HCT116 (cell line): ENCODE measurements at regions not wholly inside any gene's neighbourhood (a gene's known extent, or its start where the extent isn't known, plus 50 kb on each side); places are given as distances from the start of the nearest gene placed in this dataset.

ENCODE experiments used
- ATAC-seq: fragments of 200-7000 bp; cut with Tn5 transposase; 2 replicates; pipeline ENCODE4 v1.9.1; 2020; ENCODE audit warnings: mild to moderate bottlenecking, moderate library complexity
- BruUV-seq: library from RNA; stranded (reverse); fragments of 400-500 nt; replicated peaks from 2 replicates; lab custom pipeline; 2021; lab: Mats Ljungman, UMichigan
- CTCF ChIA-PET: fragments of 300-600 bp; sonication (Branson Sonifier 250); formaldehyde crosslinking; loops from one replicate; lab custom pipeline; 2021; ENCODE audit warnings: antibody characterized with exemption; lab: Charles Lee
- POLR2A ChIA-PET: fragments of 300-600, 350-600 bp; sonication (Branson Sonifier 250); formaldehyde crosslinking; loops from one replicate; lab custom pipeline; 2021; ENCODE audit warnings: antibody characterized with exemption; lab: Charles Lee
- RAD21 ChIA-PET, 2 experiments: fragments of 300-600 bp; sonication (Branson Sonifier 250); formaldehyde crosslinking; loops; one replicate each; lab custom pipeline; 2023; ENCODE audit warnings: low total read pairs in 2 of 2; ENCODE audit not compliant: uncharacterized antibody in 2 of 2, unreplicated experiment in 2 of 2, low non-redundant PET in 1 of 2; lab: Charles Lee
- DNase-seq: peaks from one replicate; pipeline ENCODE4 v3.0.0-alpha.2; 2010; ENCODE audit warnings: low read depth, low spot score
- H2AFZ ChIP-seq: fragments of 200-600 bp; shearing (Covaris generic), sonication (generic); 2 replicates; pipeline ENCODE4 v1.6.1; 2017; ENCODE audit warnings: low read depth, mixed run types, mixed read lengths, antibody characterized with exemption, low read length; ENCODE audit not compliant: poor library complexity, severe bottlenecking
- H3K27ac ChIP-seq: 2 replicates; pipeline ENCODE4 v1.5.1; 2012; ENCODE audit warnings: low read depth, low read length
- H3K27me3 ChIP-seq: fragments of 200-600 bp; sonication (generic); 2 replicates; pipeline ENCODE4 v1.6.1; 2016; ENCODE audit warnings: mixed run types, low read length, mixed read lengths; ENCODE audit not compliant: insufficient read depth
- H3K36me3 ChIP-seq, 2 experiments: fragments of 200-500 bp in 1 of 2; fragments of 200-600 bp in 1 of 2; sonication (Bioruptor generic) in 1 of 2; sonication (generic) in 1 of 2; 2 replicates each; pipeline versions ENCODE4 v1.5.1 to v1.6.1; 2014 to 2016; ENCODE audit warnings: low read length in 2 of 2, inconsistent platforms in 1 of 2, mixed read lengths in 1 of 2, mixed run types in 1 of 2; ENCODE audit not compliant: insufficient read depth in 2 of 2, control insufficient read depth in 1 of 2
- H3K4me1 ChIP-seq, 2 experiments: fragments of 200-600 bp in 1 of 2; sonication (generic) in 1 of 2; 2 replicates each; pipeline versions ENCODE4 v1.5.1 to v1.6.1; 2012 to 2017; ENCODE audit warnings: low read length in 2 of 2, inconsistent platforms in 1 of 2, mild to moderate bottlenecking in 1 of 2, mixed read lengths in 1 of 2, mixed run types in 1 of 2, moderate library complexity in 1 of 2; ENCODE audit not compliant: insufficient read depth in 2 of 2, control insufficient read depth in 1 of 2
- H3K4me2 ChIP-seq: fragments of 200-600 bp; sonication (generic); 2 replicates; pipeline ENCODE4 v1.6.1; 2017; ENCODE audit warnings: mixed run types, low read length, mixed read lengths
- H3K4me3 ChIP-seq, 2 experiments: fragments of 200-600 bp in 1 of 2; sonication (generic) in 1 of 2; replicated peaks in 1 of 2; 2 replicates each; pipeline ENCODE4 v1.5.1; 2011 to 2016; ENCODE audit warnings: low read length in 2 of 2, control low read depth in 1 of 2, low read depth in 1 of 2, mild to moderate bottlenecking in 1 of 2, mixed read lengths in 1 of 2, mixed run types in 1 of 2
- H3K79me2 ChIP-seq: fragments of 200-600 bp; sonication (generic); 2 replicates; pipeline ENCODE4 v1.6.1; 2017; ENCODE audit warnings: mild to moderate bottlenecking, mixed run types, low read length, moderate library complexity, mixed read lengths; ENCODE audit not compliant: insufficient read depth
- H3K9ac ChIP-seq: fragments of 200-600 bp; sonication (generic); 2 replicates; pipeline ENCODE4 v1.6.1; 2016; ENCODE audit warnings: low read length, mixed read lengths
- H3K9me2 ChIP-seq: fragments of 200-600 bp; sonication (generic), shearing (Covaris generic); 2 replicates; pipeline ENCODE4 v1.6.1; 2017; ENCODE audit warnings: mixed run types, mild to moderate bottlenecking, moderate library complexity; ENCODE audit not compliant: insufficient read depth
- H3K9me3 ChIP-seq, 2 experiments: fragments of 200-500 bp in 1 of 2; fragments of 200-600 bp in 1 of 2; sonication (Bioruptor generic) in 1 of 2; sonication (generic) in 1 of 2; 2 replicates each; pipeline ENCODE4 v1.6.1; 2014 to 2017; ENCODE audit warnings: low read length in 2 of 2, mixed read lengths in 2 of 2, inconsistent platforms in 1 of 2, low read depth in 1 of 2, mild to moderate bottlenecking in 1 of 2, mixed run types in 1 of 2, moderate library complexity in 1 of 2; ENCODE audit not compliant: control insufficient read depth in 1 of 2, insufficient read depth in 1 of 2
- H4K20me1 ChIP-seq: fragments of 200-600 bp; sonication (generic), shearing (Covaris generic); 2 replicates; pipeline ENCODE4 v1.6.1; 2017; ENCODE audit warnings: mixed run types, mild to moderate bottlenecking, moderate library complexity; ENCODE audit not compliant: insufficient read depth
- JUND ChIP-seq: IDR thresholded peaks from 2 replicates; pipeline ENCODE4 v1.6.1; 2012
- REST ChIP-seq: IDR thresholded peaks from 2 replicates; pipeline ENCODE4 v1.6.1; 2012; ENCODE audit warnings: low read depth
- SP1 ChIP-seq: IDR thresholded peaks from 2 replicates; pipeline ENCODE4 v1.6.1; 2012; ENCODE audit warnings: low read depth
- TCF7L2 ChIP-seq: IDR thresholded peaks from 2 replicates; pipeline ENCODE4 v1.7.0; 2011; ENCODE audit warnings: borderline replicate concordance, inconsistent platforms; ENCODE audit not compliant: insufficient read depth, insufficient read length; ENCODE audit errors: extremely low read depth
- YY1 ChIP-seq: IDR thresholded peaks from 2 replicates; pipeline ENCODE4 v1.6.1; 2011; ENCODE audit warnings: low read length, low read depth, moderate library complexity, mild to moderate bottlenecking; ENCODE audit not compliant: insufficient replicate concordance; ENCODE audit errors: extremely low read depth
- ZFX ChIP-seq: fragments of 450-650 bp; IDR thresholded peaks from 2 replicates; pipeline ENCODE4 v1.6.1; 2017
- ZNF274 ChIP-seq: fragments of 200-500 bp; sonication (Bioruptor generic); IDR thresholded peaks from 2 replicates; pipeline ENCODE4 v1.6.1; 2014; ENCODE audit warnings: mild to moderate bottlenecking, low read depth, low read length, inconsistent platforms
- intact Hi-C: fragments of 100-400 bp; cut with micrococcal nuclease; formaldehyde crosslinking; loops from 2 replicates; pipeline ENCODE4 v1.10.0; 2022
- TF ChIP-seq, protein P1 (sequence below): IDR thresholded peaks from 2 replicates; pipeline ENCODE4 v1.6.1; 2012

GRCh38 chr6:68468244-68468884 is 166.7 kb upstream of the ADGRB3 start:
- ChIA-PET CTCF (no interaction called here), RAD21 (no interaction called here), POLR2A (no interaction called here)
- Histone ChIP-seq H3K4me1 (no peaks in the 10 kb centered on the region), H3K4me2 (no peak overlapping the region), H2AFZ (no peak overlapping the region), H3K36me3 (no peaks in the 10 kb centered on the region), H4K20me1 (no peaks in the 10 kb centered on the region), H3K27me3 (no peaks in the 10 kb centered on the region), H3K79me2 (no peaks in the 10 kb centered on the region), H3K9ac (no peak overlapping the region), H3K4me3 (no peak overlapping the region), H3K9me3 (peaks cover 0 to 11% of the 10 kb centered on the region in 2 experiments; a peak in 2 of 4 replicates), H3K27ac (no peak overlapping the region), H3K9me2 (no peaks in the 10 kb centered on the region)
- no peak for TF ChIP-seq YY1
- TF ChIP-seq, protein P1, sequence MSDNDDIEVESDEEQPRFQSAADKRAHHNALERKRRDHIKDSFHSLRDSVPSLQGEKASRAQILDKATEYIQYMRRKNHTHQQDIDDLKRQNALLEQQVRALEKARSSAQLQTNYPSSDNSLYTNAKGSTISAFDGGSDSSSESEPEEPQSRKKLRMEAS = no peak
- TF ChIP-seq ZFX = no peak
- TF ChIP-seq ZNF274 = no peak
- TF ChIP-seq SP1 = no peak
- no peak for TF ChIP-seq JUND
- no peak for TF ChIP-seq TCF7L2
- TF ChIP-seq REST = no peak
- BruUV-seq = no TSS peak
- intact Hi-C loops = no loop called here
- ATAC-seq (no peak), DNase-seq (no peak)
